AG20443 (cell line): ENCODE measurements at regions not wholly inside any gene's neighbourhood (a gene's known extent, or its start where the extent isn't known, plus 50 kb on each side); places are given as distances from the start of the nearest gene placed in this dataset.
A peak's percentile ranks its signal among the peaks of the same experiment; 100 is the strongest.

Source experiments
- DNase-seq: peaks from one replicate; pipeline ENCODE4 v3.0.0; 2012; ENCODE audit warnings: low spot score, mixed read lengths

DNA sequence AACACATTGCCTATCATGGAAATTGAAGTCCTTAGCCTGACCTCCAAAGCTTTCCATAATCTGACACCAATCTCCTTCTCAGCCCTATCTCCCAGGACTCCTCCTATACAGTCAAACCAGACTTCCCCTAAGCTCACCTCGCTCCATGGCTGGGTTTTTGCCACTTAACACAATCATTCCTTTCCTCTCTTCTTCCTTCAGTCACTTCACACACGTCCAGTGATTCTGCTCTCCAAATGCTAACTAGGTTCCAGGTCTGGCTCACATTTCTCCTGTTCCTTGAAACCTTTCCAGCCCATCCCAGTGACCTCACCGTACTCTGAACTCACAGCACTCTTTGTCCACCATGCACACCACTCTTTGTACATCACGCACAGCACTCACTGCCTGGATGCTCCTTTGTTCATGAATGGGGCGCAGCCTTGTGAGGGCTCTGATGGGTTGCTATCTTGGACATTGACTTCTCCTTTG lies 98.4 kb downstream of the GLUL start:
- DNase-seq = no peak

DNA sequence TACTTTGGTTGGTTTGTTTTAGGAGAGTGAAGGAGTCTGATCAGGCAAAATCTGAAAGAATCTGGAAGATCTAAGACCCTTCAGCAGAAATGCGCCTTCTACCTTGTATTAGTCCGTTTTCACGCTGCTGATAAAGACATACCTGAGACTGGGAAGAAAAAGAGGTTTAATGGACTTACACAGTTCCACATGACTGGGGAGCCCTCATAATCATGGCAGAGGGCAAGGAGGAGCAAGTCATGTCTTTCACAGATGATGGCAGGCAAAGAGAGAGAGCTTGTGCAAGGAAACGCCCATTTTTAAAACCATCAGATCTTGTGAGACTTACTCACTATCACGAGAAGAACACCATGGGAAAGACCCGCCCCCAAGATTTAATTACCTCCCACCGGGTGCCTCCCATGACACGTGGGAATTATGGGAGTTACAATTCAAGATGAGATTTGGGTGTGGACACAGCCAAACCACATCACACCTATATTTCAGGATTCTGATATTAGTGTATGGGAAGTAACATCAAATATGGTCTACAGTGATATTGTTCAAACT lies 99.3 kb downstream of the GLUL start:
- no peak for DNase-seq

DNA sequence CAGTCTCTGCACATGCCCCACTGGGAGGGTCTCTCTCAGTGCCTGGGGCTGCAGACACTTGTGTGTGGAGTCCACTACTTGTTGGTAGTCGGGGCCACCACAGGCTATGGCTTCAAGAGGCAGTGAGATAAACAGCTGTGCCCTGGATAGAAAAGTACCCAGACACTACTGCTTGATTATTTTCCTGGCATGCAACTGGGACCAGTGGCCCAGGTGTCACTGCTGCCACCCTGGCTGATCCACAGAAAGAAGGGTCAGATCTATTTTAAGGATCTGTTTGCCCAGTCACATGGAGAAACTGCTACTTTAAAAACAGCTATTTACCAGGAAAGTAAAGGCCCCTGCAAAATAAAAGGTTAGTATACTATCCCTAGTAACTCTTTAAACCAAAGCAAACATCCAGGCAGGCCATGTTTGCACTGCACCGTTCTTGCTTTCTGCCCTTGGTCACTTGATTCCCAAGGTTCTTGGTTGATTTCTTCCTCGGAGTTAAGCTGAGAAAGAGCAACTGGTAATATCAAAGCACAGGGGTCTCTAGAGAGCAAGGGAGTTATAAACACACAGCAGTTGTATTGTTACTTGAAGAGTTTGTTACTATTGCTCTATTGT lies 99.9 kb downstream of the GLUL start:
- DNase-seq = no peak

DNA sequence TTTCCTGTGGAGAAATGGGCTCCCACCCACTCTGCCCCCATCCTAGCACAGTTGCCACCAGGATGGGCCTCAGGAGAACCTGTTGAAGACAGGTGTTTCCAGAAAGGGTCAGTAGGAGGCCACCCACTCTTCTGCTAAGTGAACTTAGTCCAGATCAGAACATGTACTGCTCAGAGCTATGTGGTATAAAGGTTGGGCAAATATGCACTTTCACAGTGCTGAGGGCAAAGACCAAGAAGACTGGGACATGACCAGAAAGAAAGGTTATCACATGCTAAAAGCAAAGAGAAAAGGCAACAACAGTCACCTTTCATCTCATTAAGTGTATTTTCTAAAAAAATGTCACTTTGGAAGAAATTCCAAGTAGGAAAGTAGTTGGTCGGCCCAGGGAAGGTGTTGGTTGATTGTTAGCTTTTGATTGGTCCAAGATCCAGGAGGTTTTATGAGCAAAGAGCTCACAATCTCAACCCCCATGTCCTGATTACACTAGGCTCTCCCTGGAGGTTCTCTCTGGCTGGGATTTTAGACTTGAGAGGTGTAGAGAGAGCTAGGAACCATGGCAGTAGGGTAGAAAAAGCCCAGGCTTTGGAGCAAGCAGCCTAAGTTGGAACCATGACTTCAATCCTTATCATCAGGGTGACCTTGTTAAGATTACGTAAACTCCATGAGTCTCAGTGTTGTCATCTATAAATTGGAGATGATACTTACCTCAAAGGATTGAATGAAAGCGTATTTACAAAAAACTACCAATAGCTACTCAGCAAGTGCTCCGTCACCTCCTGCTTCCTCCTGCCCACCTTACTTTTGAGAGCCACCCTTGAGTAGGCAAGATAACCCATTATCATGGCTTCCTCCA lies 102.6 kb downstream of the GLUL start:
- no peak for DNase-seq

DNA sequence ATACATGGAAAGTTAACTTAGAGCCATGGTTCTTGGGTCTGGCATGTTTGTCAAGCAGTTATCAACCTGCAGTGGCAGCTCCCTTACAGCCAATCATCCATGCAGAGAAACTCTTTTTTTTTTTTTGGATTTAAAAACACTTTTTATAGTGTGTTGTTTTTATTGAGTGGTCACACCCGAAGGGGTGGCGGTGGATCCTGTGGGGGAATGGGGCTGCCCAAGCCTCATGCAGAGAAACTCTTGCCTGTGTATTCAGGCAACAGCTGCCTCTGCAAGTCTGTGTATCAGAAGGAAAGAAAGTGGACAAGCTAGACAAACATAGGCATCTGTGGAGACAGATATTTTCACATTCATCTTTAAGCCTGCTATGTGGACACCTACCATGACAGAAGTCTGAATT lies 104.8 kb downstream of the GLUL start:
- DNase-seq = no peak

DNA sequence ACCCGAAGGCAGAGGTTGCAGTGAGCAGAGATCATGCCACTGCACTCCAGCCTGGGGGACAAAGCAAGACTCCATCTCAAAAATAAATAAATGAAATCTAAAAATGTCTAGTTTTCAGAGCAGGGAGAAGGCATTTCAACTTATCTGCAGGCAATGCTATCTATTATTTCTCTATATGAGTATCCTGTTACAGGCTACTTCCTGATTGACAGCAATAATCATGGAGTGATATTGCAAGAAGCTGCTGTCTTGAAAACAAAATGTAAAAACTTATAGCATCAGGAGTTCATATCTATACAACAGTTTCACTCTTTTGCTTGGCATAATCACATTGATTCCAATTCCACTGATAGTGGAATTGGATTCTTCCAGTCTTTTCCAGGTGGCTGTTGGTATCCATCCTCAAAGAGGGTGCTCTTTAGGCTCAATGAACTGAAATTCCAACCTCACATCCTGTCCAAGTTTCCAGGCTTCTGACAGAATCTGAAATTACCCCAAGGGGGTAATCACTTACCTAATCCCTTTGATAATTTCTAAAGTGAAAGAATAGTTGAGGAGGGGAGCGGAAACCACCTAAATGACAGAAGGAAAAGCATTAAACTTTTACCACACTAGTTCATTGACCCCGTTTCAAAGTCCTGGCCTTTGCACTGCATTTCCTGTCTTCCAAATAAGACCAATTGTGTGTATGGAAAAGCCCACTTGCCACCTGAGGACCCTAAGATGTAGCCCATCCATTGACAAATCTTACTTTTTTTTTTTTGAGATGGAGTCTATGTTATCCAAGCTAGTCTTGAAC lies 107.6 kb downstream of the GLUL start:
- DNase-seq = no peak

DNA sequence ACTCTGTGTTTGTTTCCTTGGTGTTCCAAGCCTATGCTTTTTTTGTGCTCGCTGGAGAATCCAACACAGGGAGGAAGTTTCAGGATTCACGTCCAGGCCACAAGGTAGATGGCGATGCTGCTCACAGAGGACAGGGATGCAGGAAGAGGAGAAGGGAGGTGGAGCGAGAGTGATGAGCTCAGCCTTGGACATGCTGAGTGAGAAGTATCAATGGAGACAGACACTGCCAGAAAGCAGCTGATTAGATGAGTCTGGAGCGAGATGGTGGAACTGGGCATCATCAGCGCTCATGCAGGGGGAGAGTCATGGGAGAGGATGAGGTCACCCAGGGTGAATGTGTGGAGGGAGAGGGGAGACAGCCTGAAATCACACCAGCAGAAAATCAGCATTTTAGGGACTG lies 110.0 kb downstream of the GLUL start:
- DNase-seq = peak; percentile 36

DNA sequence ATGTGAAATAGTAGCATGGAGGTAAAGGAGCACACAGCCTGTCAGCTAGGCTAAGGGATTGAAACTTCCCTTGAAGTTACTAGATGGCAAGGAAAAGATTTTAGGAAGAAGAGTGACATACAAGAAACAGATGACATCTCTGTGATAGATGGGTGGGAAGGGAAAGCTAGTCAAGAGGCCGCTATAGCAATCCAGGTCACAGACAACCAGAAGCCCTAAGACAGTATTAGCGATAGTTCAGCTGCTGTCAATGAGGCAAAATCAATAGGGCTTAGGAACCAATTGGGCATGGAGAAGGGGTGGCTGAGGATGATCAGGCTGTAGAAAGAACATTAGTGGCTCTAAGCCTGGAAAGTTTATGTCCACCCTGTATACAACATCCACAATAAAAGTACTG lies 111.1 kb downstream of the GLUL start:
- DNase-seq = no peak

DNA sequence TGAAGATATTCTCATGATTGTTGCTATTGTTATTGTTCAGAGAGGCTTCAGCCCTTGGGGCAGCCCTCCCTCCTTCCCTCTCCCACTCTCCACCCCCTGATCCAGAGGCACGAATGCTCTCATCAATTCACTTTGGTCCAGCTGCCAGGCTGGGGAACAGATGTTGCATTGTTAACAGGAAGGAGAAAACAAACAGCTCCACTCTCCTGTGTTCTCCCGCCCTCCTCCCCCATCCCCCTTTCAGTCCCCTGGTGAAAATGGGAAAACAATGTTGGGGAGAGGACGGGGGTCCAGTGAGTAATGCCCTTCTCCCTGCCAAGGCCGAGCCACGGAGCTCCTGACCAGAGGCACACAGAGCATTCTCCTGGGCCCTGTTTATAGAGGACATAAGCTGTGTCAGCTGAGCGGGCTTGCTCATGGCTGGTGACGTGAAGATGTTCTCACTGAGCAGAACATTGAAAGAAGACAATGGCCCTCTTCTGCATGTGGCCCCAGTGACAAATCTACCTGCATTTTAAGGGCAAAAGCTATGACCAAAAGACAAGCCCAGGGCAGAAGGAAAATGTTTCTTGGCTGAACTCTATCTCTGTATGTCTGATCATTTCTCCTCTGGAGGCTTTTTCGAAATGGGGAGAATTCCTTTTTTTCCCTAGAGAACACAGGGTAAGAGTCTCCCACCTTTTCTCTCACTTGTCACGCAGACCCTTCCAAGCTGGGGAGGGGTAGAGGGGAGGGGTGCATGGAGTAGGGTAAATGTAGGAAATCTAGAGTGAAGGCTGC lies 111.7 kb downstream of the GLUL start:
- DNase-seq = peak; percentile 24

DNA sequence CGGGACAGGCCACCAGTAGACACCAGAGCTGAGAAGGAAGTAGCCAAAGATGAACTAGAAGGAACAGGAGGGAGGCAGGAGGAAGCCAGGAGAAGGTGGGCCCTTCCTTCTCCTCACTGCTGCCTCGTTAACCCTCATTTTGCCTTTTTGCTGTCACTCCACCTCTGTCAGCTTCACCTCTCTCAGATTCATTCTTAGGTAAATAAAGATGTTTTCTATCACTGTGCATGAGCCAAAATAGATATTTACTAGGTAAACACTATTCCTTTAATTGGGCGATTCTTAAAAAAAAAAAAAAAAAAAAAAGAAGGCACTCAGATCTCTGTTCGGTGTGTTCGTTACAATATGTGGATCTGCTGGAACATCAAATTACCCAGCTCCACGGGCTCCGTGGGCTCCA lies 112.3 kb downstream of the GLUL start:
- no peak for DNase-seq

DNA sequence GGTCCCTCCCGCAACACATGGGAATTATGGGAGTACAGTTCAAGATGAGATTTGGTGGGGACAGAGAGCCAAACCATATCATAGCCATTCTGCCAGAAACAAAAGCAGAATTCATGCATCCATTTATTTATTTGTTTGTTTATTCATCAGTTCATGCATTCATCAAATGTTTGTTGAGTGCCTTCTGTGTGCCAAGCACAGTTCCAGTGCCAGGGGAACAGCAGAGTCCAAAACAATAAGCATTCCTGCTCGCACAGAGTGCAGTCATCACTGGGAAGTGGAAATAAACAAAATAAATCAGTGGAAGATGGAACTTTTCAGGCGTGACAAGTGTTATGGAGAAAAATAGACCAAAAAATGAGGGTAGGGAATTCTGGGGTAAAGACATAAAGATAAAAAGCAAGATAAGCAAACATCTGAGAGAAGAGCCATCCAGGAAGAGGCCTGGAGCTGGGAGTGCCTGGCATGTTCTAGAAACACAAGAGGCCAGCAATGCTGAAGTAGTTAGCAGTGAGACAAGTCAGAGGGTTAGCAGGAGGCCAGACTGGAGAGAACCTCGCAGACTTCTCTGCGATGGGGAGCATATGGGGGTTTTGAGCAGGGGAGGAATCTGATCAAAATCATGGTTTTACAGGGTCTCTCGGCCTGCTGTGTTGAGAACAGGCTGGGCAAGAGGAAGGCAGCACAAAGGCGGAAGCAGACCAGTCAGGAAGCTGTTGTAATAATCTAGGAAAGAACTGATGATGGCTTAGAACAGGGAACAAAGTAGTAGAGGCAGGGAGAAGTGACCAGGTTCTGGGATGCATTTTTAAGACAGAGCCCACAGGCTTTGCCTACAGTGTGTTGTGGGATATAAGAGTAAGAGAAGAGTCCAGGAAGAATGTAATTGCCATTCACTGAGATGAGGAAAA lies 113.2 kb downstream of the GLUL start:
- peak; percentile 19 for DNase-seq

DNA sequence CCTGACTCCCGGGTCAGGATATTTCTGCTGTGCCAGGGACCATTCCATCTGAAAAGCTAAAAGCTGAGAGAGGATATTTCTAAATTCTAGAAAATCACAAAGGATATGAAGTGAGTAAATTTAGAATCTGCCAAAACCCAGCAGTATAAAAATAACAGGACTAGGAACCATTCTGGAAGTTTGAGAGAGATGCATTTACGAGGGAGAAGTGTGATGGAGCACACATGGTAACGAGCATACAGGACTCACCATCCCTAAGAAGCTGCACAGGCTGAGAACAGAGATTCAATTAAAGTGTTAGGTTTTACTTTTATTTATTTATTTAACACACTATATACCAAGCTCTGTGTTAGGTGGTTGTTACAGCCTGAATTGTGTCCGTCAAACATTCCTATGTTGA lies 116.3 kb downstream of the GLUL start:
- DNase-seq = no peak

DNA sequence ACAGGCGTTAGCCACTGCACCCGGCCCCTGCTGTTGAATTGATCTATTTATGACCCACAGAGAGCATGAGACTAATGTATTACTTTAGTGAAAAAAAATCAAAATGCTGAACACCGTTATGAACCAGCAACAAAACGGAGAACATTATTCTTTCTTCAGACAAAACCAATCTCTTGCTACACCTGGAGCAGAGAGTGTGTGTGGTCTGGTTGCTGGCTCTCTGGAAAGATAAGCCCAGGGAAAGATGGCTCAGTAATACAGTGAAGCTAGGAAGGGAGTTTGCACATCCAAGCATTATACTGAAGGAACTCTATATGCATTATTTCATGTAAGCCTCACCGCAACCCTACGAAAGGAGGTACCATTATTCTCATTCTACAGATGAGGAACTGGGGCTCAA lies 117.0 kb downstream of the GLUL start:
- DNase-seq = no peak

DNA sequence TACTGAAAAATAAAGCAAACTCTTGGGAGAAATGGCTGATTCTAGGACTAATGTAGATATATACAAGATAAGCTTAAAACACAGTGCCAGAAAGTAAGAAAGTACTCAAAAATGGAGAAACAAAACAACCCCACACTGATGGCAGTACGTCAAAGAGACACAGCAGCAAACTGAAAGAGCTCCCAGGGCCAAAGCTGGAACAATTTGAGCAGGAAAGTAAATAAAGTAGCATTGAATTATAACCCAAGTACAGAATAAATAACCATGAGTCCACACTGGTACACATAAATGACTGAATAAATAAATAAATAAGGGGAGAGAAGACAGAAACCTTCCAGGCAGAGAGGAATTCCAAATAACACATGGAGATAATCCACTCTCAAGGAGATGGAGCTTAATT lies 120.9 kb downstream of the GLUL start:
- no peak for DNase-seq

DNA sequence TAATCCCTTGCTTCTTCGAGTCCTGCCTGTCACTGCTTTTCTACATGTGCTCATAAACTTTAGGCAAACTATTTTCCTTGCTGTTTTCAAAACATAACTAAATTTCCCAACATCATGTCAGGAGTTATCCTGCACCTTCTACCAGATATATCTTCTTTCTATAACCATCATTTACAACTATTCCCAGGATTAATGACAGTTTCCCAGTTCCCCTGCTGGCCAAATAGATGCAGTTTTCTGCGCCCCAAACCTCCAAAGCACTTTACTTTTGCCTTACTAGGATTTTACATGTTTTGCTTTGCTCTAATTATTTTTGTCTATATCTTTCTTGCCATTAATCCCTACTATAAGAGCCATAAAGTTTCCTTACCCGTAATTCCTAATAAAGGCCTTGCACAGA lies 122.5 kb downstream of the GLUL start:
- no peak for DNase-seq

DNA sequence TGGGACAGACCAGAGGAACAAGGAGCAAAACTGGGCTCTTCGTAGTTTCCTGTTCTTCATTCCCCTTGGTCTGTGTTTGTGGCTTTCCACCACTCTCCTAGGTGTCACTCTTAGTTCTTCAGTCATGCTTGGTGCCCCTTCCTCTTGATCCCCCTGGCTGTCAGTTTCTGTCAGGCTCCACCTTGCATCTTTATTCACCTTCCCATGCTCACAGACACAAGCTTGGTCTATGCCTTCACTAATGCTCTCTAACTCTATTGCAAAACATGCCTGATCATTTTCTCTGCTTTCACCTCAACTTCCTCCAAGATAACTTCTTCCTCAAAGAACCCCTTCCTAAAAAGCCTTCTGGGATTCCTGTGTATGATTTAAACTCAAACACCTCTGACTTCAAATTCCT lies 122.9 kb downstream of the GLUL start:
- no peak for DNase-seq

DNA sequence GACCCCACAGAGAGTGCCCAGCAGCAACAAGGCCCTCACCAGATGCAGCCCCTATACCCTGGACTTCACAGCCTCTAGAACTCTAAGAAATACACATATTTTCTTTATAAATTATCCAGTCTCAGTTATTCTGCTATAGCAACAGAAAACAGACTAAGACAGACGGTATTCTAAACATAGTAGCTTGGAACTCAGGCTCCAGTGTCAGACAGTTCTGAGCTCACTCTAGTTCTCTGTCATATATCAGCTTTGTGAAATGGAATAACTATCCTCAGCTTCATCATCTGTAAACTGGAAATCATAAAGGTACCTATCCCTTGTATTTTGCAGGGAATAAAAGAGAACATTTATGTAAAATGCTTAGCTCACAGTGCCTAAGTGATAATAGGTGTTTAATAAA lies 127.4 kb downstream of the GLUL start:
- no peak for DNase-seq

DNA sequence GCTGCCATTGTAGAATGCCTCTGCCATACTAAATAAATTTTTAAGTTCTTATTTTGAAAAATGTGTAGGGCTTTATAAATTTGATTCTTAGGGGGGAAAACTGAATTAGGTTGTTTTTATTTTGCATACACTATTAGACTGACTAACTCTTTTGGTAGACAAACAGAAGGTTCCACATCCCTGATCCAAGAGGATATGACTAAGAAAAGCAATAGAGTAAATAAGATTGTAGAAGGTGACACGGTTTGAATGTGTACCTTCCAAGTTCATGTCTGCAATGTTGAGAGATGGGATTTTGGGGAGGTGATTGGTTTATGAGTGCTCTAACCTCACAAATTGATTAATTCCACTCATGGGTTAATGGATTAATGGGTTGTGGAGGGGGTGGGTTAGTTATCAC lies 127.9 kb downstream of the GLUL start:
- DNase-seq = no peak

DNA sequence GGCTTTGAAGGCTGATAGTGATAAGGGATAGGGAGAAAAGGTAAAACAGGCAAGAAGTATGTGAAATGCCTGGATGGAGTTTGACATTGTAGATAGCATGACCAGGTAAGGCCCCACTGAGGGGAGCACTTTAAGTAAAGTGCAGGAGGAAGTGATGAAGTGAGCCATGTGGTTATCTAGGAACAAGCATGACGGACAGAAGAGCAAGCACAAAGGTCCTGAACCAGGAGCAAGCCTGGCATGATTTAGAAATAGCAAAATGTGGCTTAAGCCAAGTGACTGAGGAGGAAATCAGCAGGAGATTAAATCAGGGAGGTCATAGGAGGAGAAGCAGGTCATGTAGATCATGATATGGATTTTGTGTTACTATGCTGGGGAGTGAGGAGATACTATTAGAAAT lies 129.2 kb downstream of the GLUL start:
- no peak for DNase-seq

DNA sequence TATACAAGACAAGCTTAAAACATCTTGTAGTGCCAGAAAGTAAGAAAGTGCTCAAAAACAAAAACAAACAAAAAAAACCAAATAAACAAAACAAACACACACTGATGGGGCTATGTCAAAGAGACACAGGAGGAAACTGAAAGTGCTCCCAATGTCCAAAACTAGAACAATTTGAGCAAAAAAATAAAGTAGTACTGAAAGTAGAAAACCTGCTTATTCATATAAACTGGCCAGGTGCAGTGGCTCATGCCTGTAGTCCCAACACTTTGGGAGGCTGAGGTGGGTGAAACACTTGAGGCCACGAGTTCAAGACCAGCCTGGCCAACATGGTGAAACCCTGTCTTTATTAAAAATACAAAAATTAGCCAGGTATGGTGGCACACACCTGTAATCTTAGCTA lies 129.9 kb downstream of the GLUL start:
- DNase-seq = no peak

DNA sequence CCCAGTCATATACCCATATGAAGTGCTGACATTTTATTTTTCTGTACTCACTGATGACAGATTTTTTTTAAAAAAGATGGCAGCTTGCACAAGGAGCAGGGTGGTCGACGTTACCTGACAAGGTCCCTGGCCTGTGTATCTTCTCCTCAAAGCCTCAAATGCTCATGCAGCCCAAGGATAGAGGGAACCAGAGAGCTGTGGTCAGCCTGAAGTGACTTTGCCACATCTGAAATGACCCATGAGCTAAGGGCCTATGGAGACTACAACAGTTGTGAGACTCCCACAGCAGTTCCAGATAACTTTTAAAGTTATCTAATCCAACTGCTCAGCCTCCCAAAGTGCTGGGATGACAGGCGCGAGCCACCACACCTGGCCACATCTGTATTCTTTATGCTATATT lies 131.1 kb downstream of the GLUL start:
- DNase-seq = no peak
